Adrenal gland (tissue), 9 donors: ENCODE measurements at regions not wholly inside any gene's neighbourhood (a gene's known extent, or its start where the extent isn't known, plus 50 kb on each side); places are given as distances from the start of the nearest gene placed in this dataset.

ENCODE experiments used
- DNase-seq, 7 donors: peaks; one replicate each; pipeline ENCODE4 v3.0.0-alpha.2; 2019 to 2020
- H3K27ac ChIP-seq, 5 donors: fragments of 200-600 bp; sonication (generic) in 4 of 5; 1 replicate in 3 of 5; 2 replicates in 2 of 5; pipeline versions ENCODE4 v1.5.1 to v1.8.0; 2016 to 2020; ENCODE audit warnings: mild to moderate bottlenecking in 1 of 5
- H3K27me3 ChIP-seq: fragments of 200-600 bp; 2 replicates; pipeline ENCODE4 v1.8.0; 2021
- H3K36me3 ChIP-seq, 2 donors: fragments of 200-600 bp; replicated peaks in 1 of 2; 1 replicate in 1 of 2; 2 replicates in 1 of 2; pipeline versions ENCODE4 v1.5.1 to v1.8.0; 2018 to 2022
- H3K4me1 ChIP-seq, 2 donors: fragments of 200-600 bp; replicated peaks in 1 of 2; 1 replicate in 1 of 2; 2 replicates in 1 of 2; pipeline versions ENCODE4 v1.5.1 to v1.8.0; 2018 to 2021
- H3K4me3 ChIP-seq, 4 donors: fragments of 200-600 bp; sonication (generic) in 3 of 4; one replicate each; pipeline ENCODE4 v1.5.1; 2016 to 2018
- H3K9me3 ChIP-seq, 3 donors: fragments of 200-600 bp; sonication (generic) in 1 of 3; replicated peaks in 1 of 3; 1 replicate in 2 of 3; 2 replicates in 1 of 3; pipeline versions ENCODE4 v1.5.1 to v1.8.0; 2016 to 2021
- CTCF ChIP-seq, 6 experiments: fragments of 450-650 bp in 4 of 6; fragments of 200-600 bp in 2 of 6; sonication (generic) in 1 of 6; IDR thresholded peaks; 1 replicate in 5 of 6; 2 replicates in 1 of 6; pipeline versions ENCODE4 v1.5.1 to v1.8.0; 2016 to 2021; ENCODE audit warnings: antibody characterized with exemption in 6 of 6, mild to moderate bottlenecking in 2 of 6, moderate library complexity in 1 of 6
- POLR2A ChIP-seq, 2 donors: fragments of 450-650 bp; IDR thresholded peaks; one replicate each; pipeline ENCODE4 v1.6.1; 2017; ENCODE audit warnings: antibody characterized with exemption in 2 of 2, mild to moderate bottlenecking in 2 of 2, moderate library complexity in 1 of 2
- WGBS, 4 donors: extraction: QIAGEN DNeasy Blood & Tissue Kit in 2 of 4; methylation state at CpG; one replicate each; pipeline versions ENCODE4 v1.1.5 to v1.1.7; 2013 to 2017; 5-methylcytosine and 5-hydroxymethylcytosine counted together
- intact Hi-C, 2 donors: fragments of 100-400 bp; cut with DNase I; formaldehyde crosslinking; loops; one replicate each; pipeline versions ENCODE4 v1.14.1 to v1.15.0; 2022 to 2023
- donor health status: healthy with polysubstance abuse.
- donor health status: Bipolar disorder and iron deficiency.
- donor health status: DM: yes; HTN: yes; CAD: no.
- donor health status: DM: no; HTN: no; CAD: no.
- donor health status: DM: no; HTN: no; CAD: no.

GRCh38 chr6:165985806-165986299 is 181.8 kb downstream of the TBXT start:
- DNase-seq, result peak in 3 of 7 donors; percentile 24 to 53 (median 49)
- TF ChIP-seq POLR2A (IDR thresholded peaks at IDR 0.05) (no peak), CTCF (IDR thresholded peaks at IDR 0.05) (no peak)
- H3K9me3 ChIP-seq, result no peaks in the 10 kb centered on the region
- no peaks in the 10 kb centered on the region for H3K36me3 ChIP-seq
- WGBS, 4 donors, result 9 to 13% (median 11%) methylated on average over 14 of the region's 14 CpGs
- H3K27me3 ChIP-seq, result no peaks in the 10 kb centered on the region
- peak overlapping the region in 2 of 4 donors; percentile 63 to 70 for H3K4me3 ChIP-seq
- H3K4me1 ChIP-seq, result peaks cover 0 to 7% of the 10 kb centered on the region in 2 donors
- intact Hi-C loops, result no loop called here
- H3K27ac ChIP-seq, result peak overlapping the region in 2 of 5 donors; percentile 45 to 77

GRCh38 chr6:165985281-165985805 is 182.3 kb downstream of the TBXT start:
- WGBS, 4 donors, result 38 to 57% (median 50%) methylated on average over 7 of the region's 7 CpGs
- intact Hi-C loops, result no loop called here
- TF ChIP-seq POLR2A (IDR thresholded peaks at IDR 0.05) (no peak), CTCF (IDR thresholded peaks at IDR 0.05) (no peak)
- no peaks in the 10 kb centered on the region for H3K9me3 ChIP-seq
- H3K4me1 ChIP-seq, result peaks cover 0 to 7% of the 10 kb centered on the region in 2 donors
- H3K4me3 ChIP-seq, result peak overlapping the region in 1 of 4 donors; percentile 63
- DNase-seq, result no peak
- no peaks in the 10 kb centered on the region for H3K36me3 ChIP-seq
- H3K27ac ChIP-seq, result peak overlapping the region in 2 of 5 donors; percentile 45 to 77
- H3K27me3 ChIP-seq, result no peaks in the 10 kb centered on the region

- no peak for DNase-seq
- Histone ChIP-seq H3K4me3 (no peak overlapping the region), H3K4me1 (peaks cover 0 to 7% of the 10 kb centered on the region in 2 donors), H3K27ac (peak overlapping the region in 2 of 5 donors; percentile 45 to 77), H3K9me3 (no peaks in the 10 kb centered on the region), H3K36me3 (no peaks in the 10 kb centered on the region), H3K27me3 (no peaks in the 10 kb centered on the region)
- intact Hi-C loops, result no loop called here
- WGBS, 4 donors, result 83 to 87% (median 86%) methylated on average over 11 of the region's 11 CpGs
- no peak for TF ChIP-seq POLR2A (IDR thresholded peaks at IDR 0.05)
- TF ChIP-seq CTCF (IDR thresholded peaks at IDR 0.05), result no peak
Measured at GRCh38 chr6:165984729-165985275, 182.8 kb downstream of the TBXT start.

- intact Hi-C loops, result no loop called here
- WGBS, 4 donors, result 77 to 83% (median 79%) methylated on average over 9 of the region's 9 CpGs
- DNase-seq, result no peak
Measured at GRCh38 chr6:165983112-165984072, 184.3 kb downstream of the TBXT start.

More at GRCh38 chr6:165983112-165984072, 184.3 kb downstream of the TBXT start:
- Histone ChIP-seq H3K4me1 (no peaks in the 10 kb centered on the region), H3K27ac (peak overlapping the region in 1 of 5 donors; percentile 41), H3K9me3 (no peaks in the 10 kb centered on the region), H3K27me3 (no peaks in the 10 kb centered on the region), H3K4me3 (no peak overlapping the region), H3K36me3 (no peaks in the 10 kb centered on the region)
- no peak for TF ChIP-seq CTCF (IDR thresholded peaks at IDR 0.05)
- TF ChIP-seq POLR2A (IDR thresholded peaks at IDR 0.05), result no peak
